ENCODE measurements at regions not wholly inside any gene's neighbourhood (a gene's known extent, or its start where the extent isn't known, plus 50 kb on each side); places are given as distances from the start of the nearest gene placed in this dataset.

DNA sequence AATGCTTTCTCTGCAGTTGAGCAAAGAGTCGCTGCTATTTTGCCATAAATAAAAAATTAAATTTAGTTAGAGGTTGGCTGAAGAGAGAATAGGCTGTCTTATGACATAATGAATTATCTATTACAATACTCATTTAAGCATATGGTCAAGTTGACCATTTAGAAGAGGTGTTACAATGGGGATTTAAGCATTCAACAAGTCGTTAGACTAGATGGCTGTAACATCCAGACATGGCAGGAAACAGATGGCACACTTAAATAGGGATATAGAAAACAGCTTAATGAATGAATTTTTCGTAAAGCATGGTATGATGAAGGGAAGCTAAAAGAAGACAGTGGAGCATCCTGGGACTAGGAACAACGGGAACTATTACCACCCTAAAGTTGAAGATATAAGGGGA, 160.3 kb upstream of the PTPRD start:
- ATAC-seq (no peak), DNase-seq (ENCODE audit: low read depth, low spot score) (no peak)
- ChIA-PET CTCF (no interaction called here), POLR2A (no interaction called here)
- Histone ChIP-seq H3K9me3 (ENCODE audit: control insufficient read depth, insufficient read depth, low read depth, low read length) (no peaks in the 10 kb centered on the region), H3K4me3 (ENCODE audit: low read depth in 2 of 2, low read length in 2 of 2) (no peak overlapping the region), H3K27me3 (ENCODE audit: control insufficient read depth, insufficient read depth, low read length) (no peaks in the 10 kb centered on the region), H3K4me1 (ENCODE audit: control insufficient read depth, insufficient read depth, low read length) (no peaks in the 10 kb centered on the region), H3K36me3 (ENCODE audit: control insufficient read depth, insufficient read depth, low read length) (no peaks in the 10 kb centered on the region), H3K27ac (ENCODE audit: low read length) (no peak overlapping the region)
- no TSS peak for BruUV-seq (replicated peaks)
- in situ Hi-C loops (cut with HindIII; ENCODE audit: low pct_unique_long_range_greater_than_20kb, low sequenced_read_pairs): no loop called here
- intact Hi-C loops (cut with micrococcal nuclease; ENCODE audit: unreplicated experiment): no loop called here
- TF ChIP-seq, protein P1, sequence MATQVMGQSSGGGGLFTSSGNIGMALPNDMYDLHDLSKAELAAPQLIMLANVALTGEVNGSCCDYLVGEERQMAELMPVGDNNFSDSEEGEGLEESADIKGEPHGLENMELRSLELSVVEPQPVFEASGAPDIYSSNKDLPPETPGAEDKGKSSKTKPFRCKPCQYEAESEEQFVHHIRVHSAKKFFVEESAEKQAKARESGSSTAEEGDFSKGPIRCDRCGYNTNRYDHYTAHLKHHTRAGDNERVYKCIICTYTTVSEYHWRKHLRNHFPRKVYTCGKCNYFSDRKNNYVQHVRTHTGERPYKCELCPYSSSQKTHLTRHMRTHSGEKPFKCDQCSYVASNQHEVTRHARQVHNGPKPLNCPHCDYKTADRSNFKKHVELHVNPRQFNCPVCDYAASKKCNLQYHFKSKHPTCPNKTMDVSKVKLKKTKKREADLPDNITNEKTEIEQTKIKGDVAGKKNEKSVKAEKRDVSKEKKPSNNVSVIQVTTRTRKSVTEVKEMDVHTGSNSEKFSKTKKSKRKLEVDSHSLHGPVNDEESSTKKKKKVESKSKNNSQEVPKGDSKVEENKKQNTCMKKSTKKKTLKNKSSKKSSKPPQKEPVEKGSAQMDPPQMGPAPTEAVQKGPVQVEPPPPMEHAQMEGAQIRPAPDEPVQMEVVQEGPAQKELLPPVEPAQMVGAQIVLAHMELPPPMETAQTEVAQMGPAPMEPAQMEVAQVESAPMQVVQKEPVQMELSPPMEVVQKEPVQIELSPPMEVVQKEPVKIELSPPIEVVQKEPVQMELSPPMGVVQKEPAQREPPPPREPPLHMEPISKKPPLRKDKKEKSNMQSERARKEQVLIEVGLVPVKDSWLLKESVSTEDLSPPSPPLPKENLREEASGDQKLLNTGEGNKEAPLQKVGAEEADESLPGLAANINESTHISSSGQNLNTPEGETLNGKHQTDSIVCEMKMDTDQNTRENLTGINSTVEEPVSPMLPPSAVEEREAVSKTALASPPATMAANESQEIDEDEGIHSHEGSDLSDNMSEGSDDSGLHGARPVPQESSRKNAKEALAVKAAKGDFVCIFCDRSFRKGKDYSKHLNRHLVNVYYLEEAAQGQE (IDR thresholded peaks at IDR 0.05; ENCODE audit: insufficient read depth in 1 of 2, low read depth in 2 of 2, low read length in 1 of 2): no peak
- TF ChIP-seq POLR2AphosphoS5 (IDR thresholded peaks at IDR 0.05; ENCODE audit: low read depth, low read length) (no peak), SIN3A (IDR thresholded peaks at IDR 0.05; ENCODE audit: borderline replicate concordance, insufficient read depth, low read depth, low read length) (no peak), TCF7L2 (IDR thresholded peaks at IDR 0.05; ENCODE audit: low read depth, low read length) (no peak)
- TF ChIP-seq, protein P2, sequence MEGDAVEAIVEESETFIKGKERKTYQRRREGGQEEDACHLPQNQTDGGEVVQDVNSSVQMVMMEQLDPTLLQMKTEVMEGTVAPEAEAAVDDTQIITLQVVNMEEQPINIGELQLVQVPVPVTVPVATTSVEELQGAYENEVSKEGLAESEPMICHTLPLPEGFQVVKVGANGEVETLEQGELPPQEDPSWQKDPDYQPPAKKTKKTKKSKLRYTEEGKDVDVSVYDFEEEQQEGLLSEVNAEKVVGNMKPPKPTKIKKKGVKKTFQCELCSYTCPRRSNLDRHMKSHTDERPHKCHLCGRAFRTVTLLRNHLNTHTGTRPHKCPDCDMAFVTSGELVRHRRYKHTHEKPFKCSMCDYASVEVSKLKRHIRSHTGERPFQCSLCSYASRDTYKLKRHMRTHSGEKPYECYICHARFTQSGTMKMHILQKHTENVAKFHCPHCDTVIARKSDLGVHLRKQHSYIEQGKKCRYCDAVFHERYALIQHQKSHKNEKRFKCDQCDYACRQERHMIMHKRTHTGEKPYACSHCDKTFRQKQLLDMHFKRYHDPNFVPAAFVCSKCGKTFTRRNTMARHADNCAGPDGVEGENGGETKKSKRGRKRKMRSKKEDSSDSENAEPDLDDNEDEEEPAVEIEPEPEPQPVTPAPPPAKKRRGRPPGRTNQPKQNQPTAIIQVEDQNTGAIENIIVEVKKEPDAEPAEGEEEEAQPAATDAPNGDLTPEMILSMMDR (IDR thresholded peaks at IDR 0.05): no peak

DNA sequence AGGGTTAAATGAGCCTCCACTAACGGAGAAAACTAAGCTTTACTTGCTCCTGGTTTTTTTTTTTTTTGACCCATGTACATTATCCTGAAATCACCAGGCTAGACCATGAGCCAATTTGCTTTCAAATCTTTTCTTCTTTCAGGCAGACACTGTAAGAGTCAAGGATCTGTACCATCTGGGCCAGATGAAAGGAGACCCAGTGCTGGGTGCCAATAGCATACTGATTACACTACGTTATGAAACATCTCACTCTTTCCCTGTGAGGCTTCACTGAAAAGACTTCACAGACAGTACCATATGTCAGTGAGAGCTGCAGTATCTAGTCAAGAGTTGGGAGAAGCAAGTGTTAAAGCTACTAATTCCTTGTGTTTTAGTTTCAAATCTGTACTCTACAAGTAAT, 161.2 kb upstream of the PTPRD start:
- Histone ChIP-seq H3K4me1 (ENCODE audit: control insufficient read depth, insufficient read depth, low read length) (no peaks in the 10 kb centered on the region), H3K27ac (ENCODE audit: low read length) (no peak overlapping the region), H3K9me3 (ENCODE audit: control insufficient read depth, insufficient read depth, low read depth, low read length) (no peaks in the 10 kb centered on the region), H3K27me3 (ENCODE audit: control insufficient read depth, insufficient read depth, low read length) (no peaks in the 10 kb centered on the region), H3K4me3 (ENCODE audit: low read depth in 2 of 2, low read length in 2 of 2) (no peak overlapping the region), H3K36me3 (ENCODE audit: control insufficient read depth, insufficient read depth, low read length) (no peaks in the 10 kb centered on the region)
- POLR2A ChIA-PET: no interaction called here
- in situ Hi-C loops (cut with HindIII; ENCODE audit: low pct_unique_long_range_greater_than_20kb, low sequenced_read_pairs): no loop called here
- TF ChIP-seq SIN3A (IDR thresholded peaks at IDR 0.05; ENCODE audit: borderline replicate concordance, insufficient read depth, low read depth, low read length): no peak
- TF ChIP-seq TCF7L2 (IDR thresholded peaks at IDR 0.05; ENCODE audit: low read depth, low read length): no peak
- TF ChIP-seq, protein P2 (IDR thresholded peaks at IDR 0.05): no peak
- TF ChIP-seq POLR2AphosphoS5 (IDR thresholded peaks at IDR 0.05; ENCODE audit: low read depth, low read length): no peak
- TF ChIP-seq, protein P1 (IDR thresholded peaks at IDR 0.05; ENCODE audit: insufficient read depth in 1 of 2, low read depth in 2 of 2, low read length in 1 of 2): no peak
- CTCF ChIA-PET: no interaction called here
- DNase-seq (ENCODE audit: low read depth, low spot score) (no peak), ATAC-seq (no peak)
- intact Hi-C loops (cut with micrococcal nuclease; ENCODE audit: unreplicated experiment): no loop called here
- no TSS peak for BruUV-seq (replicated peaks)

Measured in Panc1 (cell line).